ENCODE measurements at regions not wholly inside any gene's neighbourhood (a gene's known extent, or its start where the extent isn't known, plus 50 kb on each side); places are given as distances from the start of the nearest gene placed in this dataset.
A peak's percentile ranks its signal among the peaks of the same experiment; 100 is the strongest.

GRCh38 chr6:140921366-140922226 lies 1211.1 kb upstream of the GJE1 start:
- peak in 1 of 2 donors; percentile 2 for DNase-seq (ENCODE audit: low read depth in 1 of 2, low spot score in 1 of 2)

GRCh38 chr6:140917911-140918310 lies 1214.8 kb upstream of the GJE1 start:
- no peak for DNase-seq (ENCODE audit: low read depth in 1 of 2, low spot score in 1 of 2)

- no peak for DNase-seq (ENCODE audit: low read depth in 1 of 2, low spot score in 1 of 2)
Measured at GRCh38 chr6:140915551-140915950, 1217.2 kb upstream of the GJE1 start.

GRCh38 chr6:140915103-140915502 lies 1217.6 kb upstream of the GJE1 start:
- DNase-seq (ENCODE audit: low read depth in 1 of 2, low spot score in 1 of 2): no peak

- DNase-seq (ENCODE audit: low read depth in 1 of 2, low spot score in 1 of 2): no peak
Measured at GRCh38 chr6:140912686-140913085, 1220.0 kb upstream of the GJE1 start.

GRCh38 chr6:140909625-140910024 lies 1223.1 kb upstream of the GJE1 start:
- no peak for DNase-seq (ENCODE audit: low read depth in 1 of 2, low spot score in 1 of 2)

- DNase-seq (ENCODE audit: low read depth in 1 of 2, low spot score in 1 of 2): no peak
Measured at GRCh38 chr6:140909156-140909555, 1223.6 kb upstream of the GJE1 start.

- no peak for DNase-seq (ENCODE audit: low read depth in 1 of 2, low spot score in 1 of 2)
Measured at GRCh38 chr6:140908505-140908904, 1224.2 kb upstream of the GJE1 start.

- no peak for DNase-seq (ENCODE audit: low read depth in 1 of 2, low spot score in 1 of 2)
Measured at GRCh38 chr6:140907235-140907634, 1225.5 kb upstream of the GJE1 start.

GRCh38 chr6:140905724-140906123 lies 1227.0 kb upstream of the GJE1 start:
- DNase-seq (ENCODE audit: low read depth in 1 of 2, low spot score in 1 of 2): no peak

- no peak for DNase-seq (ENCODE audit: low read depth in 1 of 2, low spot score in 1 of 2)
Measured at GRCh38 chr6:140905050-140905449, 1227.7 kb upstream of the GJE1 start.

GRCh38 chr6:140897804-140898573 lies 1234.7 kb upstream of the GJE1 start:
- no peak for DNase-seq (ENCODE audit: low read depth in 1 of 2, low spot score in 1 of 2)

GRCh38 chr6:140897349-140897748 lies 1235.4 kb upstream of the GJE1 start:
- DNase-seq (ENCODE audit: low read depth in 1 of 2, low spot score in 1 of 2): no peak

- no peak for DNase-seq (ENCODE audit: low read depth in 1 of 2, low spot score in 1 of 2)
Measured at GRCh38 chr6:140893432-140893831, 1239.3 kb upstream of the GJE1 start.

- no peak for DNase-seq (ENCODE audit: low read depth in 1 of 2, low spot score in 1 of 2)
Measured at GRCh38 chr6:140879946-140880345, 1252.8 kb upstream of the GJE1 start.

- no peak for DNase-seq (ENCODE audit: low read depth in 1 of 2, low spot score in 1 of 2)
Measured at GRCh38 chr6:140874066-140874465, 1258.7 kb upstream of the GJE1 start.

- DNase-seq (ENCODE audit: low read depth in 1 of 2, low spot score in 1 of 2): no peak
Measured at GRCh38 chr6:140872885-140873284, 1259.8 kb upstream of the GJE1 start.

- no peak for DNase-seq (ENCODE audit: low read depth in 1 of 2, low spot score in 1 of 2)
Measured at GRCh38 chr6:140871911-140872310, 1260.8 kb upstream of the GJE1 start.

- DNase-seq (ENCODE audit: low read depth in 1 of 2, low spot score in 1 of 2): no peak
Measured at GRCh38 chr6:140867336-140867735, 1265.4 kb upstream of the GJE1 start.

- no peak for DNase-seq (ENCODE audit: low read depth in 1 of 2, low spot score in 1 of 2)
Measured at GRCh38 chr6:140858381-140858971, 1274.2 kb upstream of the GJE1 start.

GRCh38 chr6:140857739-140858380 lies 1274.9 kb upstream of the GJE1 start:
- no peak for DNase-seq (ENCODE audit: low read depth in 1 of 2, low spot score in 1 of 2)

All from activated CD4-positive, alpha-beta T cell treated with anti-CD3 and anti-CD28 coated beads, Interleukin-2, amount 50 U/mL, for 24 hours (primary cell).